ENCODE measurements at regions not wholly inside any gene's neighbourhood (a gene's known extent, or its start where the extent isn't known, plus 50 kb on each side); places are given as distances from the start of the nearest gene placed in this dataset.
"Not testable (repeated sequence)": the region's sequence is repeated elsewhere in the genome, so short reads cannot be mapped to it uniquely, and the experiment has no call there.

DNA sequence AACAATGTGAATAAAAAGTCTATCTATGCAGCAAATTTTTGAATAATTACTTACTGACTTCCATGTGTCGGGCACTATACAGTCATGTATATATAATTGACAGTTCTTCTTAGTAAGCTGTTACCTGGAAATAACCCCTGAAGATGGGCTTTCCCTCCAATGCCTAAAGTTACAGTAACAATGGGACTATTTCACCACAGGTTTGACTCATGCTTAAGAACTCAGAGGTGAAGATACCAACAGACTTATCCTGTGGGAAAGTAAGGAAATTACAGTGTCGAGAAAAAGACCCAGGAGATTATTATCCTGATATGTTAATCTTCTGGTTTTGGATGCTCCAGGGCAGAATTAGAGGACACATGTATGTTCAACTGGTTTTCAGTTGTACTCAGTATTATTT, 601.5 kb upstream of the SOX9 start:
- DNase-seq: no peak

DNA sequence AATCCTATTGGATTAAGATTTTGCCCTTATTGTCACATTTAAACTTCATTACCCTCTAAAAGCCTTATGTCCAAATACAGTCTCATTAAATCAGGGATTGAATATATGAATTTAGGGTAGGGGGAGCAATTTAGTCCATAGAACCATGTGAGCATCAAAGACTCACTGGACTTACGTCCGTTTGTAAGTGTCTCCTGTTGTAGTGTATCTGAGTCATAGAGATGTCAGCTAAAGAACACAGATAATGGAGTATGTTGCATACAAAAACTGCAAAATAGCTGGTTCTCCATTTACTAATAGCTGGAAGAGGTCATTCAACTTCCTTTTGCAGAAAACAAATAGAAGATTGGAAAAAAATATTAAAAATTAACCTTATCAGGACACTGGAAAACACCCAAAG, 599.1 kb upstream of the SOX9 start:
- no peak for DNase-seq

DNA sequence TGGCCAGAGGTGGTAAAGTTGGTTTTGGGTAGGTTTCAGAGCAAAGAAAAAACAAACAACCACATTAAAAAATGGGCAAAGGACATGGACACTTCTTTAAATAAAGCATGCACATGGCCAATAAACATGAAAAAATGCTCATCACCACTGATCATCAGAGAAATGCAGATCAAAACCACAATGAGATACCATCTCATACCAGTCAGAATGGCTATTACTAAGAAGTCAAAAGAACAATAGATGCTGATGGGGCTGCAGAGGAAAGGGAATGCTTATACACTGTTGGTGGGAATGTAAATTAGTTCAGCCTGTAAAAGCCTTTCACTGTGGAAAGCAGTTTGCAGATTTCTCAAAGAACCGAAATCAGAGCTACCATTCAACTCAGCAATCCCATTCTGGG, 598.4 kb upstream of the SOX9 start:
- no peak for DNase-seq

DNA sequence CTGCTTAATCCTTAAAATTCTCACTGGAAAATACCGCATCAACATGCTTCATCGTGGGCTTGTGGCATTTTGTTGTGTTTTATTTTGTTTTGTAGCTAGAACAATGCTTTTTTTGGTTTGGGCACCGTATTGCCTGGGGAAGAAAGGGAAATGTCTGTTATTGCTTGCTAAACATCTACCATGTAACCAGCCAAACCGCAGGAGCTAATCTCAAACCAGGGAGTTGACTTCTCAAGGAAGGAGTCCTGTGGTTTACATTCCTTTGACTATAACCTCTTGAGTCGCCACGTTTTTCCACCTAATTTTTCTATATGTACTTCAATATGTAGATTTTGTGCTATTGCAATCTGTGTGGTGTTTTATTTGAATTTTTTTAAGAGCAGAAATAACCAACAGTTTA, 593.5 kb upstream of the SOX9 start:
- DNase-seq: no peak

DNA sequence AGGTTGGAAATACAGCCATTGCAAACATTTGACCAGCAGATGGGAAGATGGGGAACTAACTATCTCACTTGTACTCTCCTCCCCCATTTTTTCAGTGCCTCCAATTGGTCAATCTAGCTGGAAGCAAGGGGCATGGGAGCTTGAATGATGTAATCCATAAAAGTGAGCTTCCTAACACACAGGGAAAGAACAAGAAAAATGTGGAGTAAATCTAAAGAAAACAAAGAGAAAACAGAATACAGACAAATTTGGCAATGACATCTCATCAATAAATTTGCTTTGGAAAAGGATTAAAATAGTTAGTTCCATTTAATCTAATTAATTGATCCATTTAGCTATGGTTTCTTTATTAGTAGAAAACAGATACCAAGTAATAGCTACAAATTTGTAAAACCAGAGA, 592.6 kb upstream of the SOX9 start:
- no peak for DNase-seq

DNA sequence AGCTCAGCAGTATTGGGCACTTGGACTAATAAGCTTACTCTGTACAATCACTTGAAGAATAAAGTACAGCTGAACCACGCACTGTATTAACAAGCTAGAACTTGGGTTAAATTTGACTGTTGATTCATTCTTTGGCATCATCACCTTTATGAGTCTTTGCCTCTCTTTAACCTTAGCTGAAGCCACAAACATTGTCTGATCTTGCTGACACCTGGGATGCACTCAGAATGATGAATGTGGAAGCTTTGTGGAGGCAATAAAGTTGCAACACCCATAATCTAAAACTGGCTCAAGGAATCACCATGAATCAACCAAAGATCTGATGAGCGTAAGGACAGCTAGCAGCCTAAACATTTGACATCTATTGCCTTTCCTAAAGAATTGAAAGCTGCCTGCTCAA, 590.6 kb upstream of the SOX9 start:
- no peak for DNase-seq

DNA sequence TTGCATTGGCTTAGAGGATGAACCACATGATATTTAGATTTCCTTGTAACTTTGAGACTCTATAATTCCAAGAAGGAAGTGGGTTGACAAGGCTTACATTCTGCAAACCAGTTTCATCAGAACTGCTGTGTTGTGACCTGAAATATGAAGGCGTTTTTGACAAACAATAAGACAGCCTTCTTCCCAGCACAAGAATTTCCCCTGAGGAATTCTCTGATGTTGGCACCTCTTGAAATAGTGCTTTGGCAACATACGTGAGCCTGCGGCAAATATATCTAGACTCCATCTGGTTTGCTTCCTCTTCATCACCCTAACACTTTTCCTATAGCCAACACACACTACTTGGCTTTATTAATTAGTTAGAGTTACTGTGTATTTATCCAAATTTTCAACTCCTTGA, 585.5 kb upstream of the SOX9 start:
- no peak for DNase-seq

DNA sequence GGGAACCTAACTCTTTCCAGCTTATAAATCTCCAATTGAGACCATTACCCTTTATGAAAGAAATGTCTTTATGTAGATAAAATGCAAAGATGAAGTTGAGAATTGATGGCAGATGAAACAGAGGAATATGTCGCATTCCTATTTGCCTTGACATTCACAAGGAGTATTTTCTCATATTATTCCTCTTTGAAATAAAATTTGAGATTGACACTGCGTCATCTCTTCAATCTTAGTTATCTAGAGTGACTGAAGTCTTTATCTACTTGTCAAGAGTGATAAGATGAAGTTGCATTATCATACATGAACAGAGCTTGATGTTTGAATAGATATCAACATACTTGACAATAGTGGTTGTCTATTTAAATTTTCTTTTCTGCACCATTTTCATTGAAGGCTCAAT, 574.4 kb upstream of the SOX9 start:
- no peak for DNase-seq

DNA sequence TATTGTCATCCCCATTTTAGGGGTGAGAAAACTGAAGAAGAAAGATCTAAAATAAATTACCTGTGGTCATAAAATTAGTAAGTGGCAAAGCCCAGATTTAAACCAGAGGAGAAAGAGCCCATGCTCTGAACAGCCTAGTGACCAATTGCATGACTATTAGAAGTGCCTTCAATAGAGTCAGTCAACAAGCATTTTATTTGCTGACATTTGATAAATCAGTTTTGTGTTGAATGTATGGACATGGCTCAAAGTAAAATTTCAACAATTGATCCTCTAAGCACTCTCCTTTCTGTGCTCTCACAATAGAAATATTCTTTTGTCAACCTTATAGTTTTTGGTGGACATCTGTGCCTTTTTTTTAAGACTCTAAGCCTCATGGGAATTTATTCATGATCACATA, 572.9 kb upstream of the SOX9 start:
- DNase-seq: no peak

DNA sequence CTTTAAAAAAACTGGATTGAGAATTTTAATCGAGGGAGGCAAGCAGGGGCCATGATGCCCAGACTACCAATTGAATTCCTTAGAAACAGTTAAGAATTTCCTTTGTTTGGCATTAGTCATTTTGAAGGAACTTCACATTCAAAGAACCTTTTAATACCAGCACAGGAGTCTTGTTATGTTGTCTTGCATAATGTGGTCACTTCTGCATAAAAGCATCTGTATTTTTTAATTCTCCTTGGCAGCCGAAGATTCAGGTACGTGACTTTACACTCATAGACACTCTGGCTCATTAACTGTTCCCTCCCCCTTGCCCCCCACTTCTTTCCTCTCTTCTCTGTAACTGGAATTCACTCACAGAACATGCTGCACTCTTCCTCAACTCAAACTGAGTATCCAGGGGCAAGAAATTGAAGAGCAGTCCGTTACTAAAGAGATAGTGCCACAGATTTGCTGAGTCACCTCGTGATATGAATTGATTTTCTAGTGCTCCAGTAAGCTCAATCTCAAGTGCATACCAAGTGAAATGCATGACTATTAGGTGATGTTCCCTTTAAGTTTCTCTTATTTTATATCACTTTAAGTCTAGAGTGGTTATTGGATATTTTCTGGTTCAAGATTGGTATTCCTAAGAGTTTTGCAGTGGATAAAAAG, 572.2 kb upstream of the SOX9 start:
- no peak for DNase-seq

DNA sequence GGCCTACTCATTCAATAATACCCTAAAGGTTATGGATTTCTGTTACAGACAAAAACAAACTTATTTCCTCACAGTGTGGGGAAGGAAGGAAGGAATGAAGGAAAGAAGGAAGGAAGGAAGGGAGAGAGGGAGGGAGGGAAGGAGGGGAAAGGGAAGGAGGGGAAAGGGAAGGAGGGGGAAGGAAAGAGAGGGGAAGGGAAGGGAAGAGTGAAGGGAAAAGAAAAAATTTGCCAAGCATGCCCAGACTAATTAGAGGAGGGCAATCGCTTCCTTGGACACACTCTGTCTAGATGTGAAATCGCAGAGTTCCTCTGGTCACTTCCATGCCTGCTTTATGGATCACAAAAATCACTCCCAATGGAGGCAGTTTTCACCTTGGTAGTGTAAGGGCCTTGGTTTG, 570.1 kb upstream of the SOX9 start:
- no peak for DNase-seq

DNA sequence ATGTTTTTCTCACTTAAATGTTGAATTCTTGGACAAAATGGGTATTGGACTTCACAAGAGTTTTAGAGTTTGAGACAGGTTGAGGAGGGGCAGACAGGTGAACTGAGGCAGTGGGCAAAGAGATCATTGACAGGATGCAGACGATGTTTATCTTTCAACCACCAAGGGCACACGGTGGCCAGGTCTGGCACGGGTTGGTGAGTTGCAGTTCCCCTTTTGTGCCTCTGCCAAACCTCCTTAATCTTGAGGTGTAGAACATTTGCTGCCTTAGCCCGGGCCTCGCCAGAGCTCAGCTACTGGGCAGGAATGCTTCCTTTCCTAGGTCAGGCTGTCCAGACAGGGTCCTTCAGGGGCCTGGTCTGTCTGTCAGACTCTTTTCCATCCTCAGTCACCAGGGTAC, 567.4 kb upstream of the SOX9 start:
- DNase-seq: no peak

DNA sequence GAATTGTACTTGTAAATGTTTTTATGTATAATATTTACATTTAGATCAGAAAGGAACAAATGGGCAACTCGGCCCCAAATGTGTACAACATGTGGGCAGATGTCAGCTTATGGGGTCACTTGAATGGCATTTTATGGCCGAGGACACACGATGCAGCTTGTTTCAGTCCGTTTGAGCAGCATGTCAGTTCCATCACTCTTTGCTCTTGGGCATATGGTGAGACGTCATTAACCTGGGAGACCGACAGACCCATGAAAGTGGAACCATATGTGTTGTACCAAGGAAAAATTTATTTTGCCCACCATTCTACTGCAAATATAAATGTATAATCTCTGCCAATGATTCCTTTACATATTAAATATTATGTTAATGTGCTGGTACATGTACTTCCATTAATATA, 561.9 kb upstream of the SOX9 start:
- no peak for DNase-seq

DNA sequence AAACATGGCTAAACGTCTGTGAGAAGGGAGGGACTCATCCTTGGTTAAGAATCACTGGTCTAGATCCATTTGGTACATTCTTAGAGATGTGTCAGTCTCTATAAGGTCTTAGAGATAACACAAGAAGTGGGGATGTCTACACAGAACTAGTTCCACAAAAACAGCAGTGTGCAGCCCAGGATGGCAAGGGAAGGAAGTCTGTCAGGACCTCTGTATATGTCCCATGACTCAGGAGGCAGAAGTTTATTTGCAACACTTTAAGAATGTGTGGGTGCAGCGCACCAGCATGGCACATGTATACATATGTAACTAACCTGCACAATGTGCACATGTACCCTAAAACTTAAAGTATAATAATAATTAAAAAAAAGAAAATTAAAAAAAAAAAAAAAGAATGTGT, 548.5 kb upstream of the SOX9 start:
- no peak for DNase-seq

DNA sequence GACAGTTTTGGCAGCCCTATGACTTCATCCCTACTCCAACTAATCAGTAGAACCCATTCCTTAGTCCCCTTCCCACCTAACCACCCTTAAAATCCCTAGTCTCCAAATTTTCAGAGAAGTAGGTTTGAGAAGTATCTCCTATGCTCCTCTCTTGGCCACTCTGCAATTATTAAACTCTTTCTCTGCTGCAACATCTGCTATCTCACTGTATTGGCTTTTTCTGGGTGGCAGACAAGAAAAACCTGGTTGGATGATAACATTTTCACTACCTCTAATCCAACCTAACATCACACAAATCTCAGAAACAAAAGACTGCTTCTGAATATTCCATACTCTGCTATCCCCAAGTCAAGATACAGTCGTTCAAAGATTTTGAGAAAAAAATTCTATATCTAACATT, 542.4 kb upstream of the SOX9 start:
- DNase-seq: no peak

DNA sequence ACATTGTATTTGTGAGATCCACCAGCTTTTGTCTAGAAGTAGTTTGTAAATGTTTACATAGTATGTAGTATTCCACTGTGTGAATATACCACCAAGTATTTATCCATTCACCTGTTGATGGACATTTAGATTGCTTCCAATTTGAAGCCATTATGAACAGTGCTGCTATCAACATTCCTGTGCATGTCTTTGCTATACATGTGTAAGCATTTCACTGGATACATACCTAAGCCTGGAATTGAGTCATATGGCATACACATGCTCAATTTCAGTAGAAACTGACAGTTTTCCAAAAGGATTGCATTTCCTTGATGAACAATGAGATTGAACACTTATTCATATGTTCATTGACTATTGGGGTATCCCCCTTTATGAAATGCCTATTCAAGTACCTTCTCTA, 540.6 kb upstream of the SOX9 start:
- no peak for DNase-seq

DNA sequence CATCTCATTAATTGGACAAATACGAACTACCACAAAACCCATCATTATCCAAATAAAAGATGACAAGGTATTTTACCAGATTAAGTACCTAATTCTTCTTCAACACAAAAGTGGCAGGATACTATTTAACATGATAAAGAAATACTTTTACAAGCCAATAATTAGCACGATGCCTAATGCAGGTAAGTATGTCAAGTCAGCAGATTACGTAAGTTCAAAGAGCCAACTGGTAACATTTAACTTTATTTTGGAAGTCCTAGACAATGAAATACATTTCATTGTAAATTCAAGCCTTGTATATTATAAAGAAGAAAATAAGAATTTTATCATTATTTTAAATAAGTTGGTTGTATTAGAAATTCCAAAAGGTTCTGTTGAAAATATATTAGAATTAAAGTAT, 535.3 kb upstream of the SOX9 start:
- no peak for DNase-seq

DNA sequence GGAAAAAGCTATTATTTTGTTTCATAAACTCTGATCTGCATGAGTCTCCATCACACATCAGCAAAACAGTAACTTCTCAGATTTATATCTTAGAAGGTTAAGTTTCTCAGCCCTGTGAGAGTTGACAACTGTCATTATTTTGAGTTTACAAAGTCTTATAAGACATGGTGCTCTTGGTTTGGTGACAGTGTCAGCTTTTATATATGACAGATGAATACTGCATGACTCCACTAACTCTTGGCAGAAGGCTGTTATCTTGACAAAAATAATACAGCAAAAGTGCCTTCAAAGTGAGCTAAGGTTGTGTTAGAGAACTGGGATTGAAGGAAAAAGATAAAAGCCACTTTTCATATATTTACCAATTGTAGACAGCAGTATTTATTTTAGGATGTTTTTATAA, 528.4 kb upstream of the SOX9 start:
- no peak for DNase-seq

DNA sequence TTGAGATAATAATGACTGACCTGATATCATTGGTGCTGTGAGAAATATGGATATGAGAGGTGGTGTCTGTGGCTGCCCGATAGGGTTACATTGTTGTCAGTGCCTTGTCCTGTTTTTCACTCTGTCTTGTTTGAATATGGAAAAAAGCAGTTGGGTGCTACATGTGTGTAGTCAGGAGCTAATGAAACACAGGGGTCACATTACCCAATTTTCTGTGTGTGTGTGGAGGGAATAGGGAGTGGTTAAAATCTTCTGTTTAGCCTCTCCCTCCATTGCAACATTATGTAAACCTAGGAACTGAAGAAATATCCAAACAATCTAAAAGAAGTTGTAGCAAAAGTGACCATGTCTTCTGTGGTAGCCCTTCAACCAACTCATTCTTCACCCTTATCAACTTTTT, 527.7 kb upstream of the SOX9 start:
- no peak for DNase-seq

DNA sequence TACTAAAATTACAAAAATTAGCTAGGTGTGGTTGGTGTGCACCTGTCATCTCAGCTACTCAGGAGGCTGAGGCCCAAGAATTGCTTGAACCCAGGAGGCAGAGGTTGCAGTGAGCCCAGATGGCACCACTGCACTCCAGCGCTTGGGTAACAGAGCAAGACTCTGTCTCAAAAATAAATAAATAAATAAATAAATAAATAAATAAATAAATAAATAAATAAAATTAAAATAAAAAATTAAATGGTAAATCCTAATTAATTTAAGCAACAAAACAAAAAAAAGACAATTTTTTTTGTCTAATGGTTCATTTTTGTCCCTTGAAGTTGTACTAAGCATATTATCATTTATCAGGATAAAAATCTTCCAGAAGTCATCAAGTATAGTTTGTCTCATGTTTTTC, 521.2 kb upstream of the SOX9 start:
- not testable (repeated sequence) for DNase-seq

DNA sequence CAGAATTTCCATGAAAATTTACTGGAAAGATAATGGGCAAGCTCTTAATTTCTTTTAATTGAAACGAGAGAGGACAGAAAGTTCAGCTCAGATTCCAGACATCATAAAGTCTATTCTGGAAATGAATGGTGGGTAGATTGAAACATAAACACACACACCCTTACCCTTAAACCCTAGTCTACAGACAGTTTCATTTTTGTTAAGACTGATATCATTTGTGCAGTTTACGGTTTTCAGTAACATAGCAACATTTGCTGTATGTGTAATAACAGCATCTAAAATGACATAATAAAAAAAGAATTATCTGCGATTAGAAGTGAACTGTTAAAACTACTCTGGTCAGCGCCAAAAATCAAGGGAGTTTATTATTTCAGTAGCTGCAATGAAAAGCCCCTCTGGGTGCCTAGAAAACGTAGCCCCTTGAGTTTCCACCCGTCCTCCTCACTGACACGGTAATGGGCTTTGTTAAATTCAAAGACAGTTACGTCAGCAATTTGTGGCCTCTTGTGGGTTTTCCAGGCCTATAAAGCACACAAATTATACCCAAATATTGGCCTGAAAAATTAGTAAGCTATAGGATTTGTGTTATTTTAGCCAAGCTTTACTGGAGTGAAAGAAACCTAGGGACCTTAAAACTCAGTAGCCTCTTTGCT, 520.6 kb upstream of the SOX9 start:
- no peak for DNase-seq

DNA sequence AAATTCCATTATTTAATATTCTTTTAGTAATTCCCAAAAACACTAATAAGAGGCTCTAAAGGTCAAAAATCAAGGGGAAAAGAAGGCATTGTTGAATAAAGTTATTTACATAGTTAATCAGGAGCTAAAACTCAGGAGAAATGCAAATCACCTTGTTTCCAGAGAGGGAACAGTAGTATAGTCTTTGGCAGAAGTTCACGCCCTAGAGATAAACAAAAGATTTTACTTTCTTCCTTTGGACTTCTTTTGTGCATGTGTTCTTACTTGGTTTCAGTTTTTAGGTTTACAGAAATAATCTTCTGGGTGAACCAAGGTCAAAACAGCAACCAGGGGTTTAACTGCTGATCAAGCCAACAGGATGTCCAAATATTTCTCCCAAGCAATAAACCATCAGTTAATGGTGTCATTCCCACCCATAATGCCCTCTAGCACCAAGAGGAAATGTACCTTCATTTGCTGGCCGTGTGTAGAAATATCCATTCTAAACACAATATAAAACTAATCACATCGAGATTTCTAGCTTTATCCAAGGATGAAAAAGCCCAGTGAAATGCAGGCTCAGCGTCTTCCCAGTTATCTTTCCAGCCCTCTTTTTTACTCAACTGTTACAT, 518.8 kb upstream of the SOX9 start:
- DNase-seq: no peak

DNA sequence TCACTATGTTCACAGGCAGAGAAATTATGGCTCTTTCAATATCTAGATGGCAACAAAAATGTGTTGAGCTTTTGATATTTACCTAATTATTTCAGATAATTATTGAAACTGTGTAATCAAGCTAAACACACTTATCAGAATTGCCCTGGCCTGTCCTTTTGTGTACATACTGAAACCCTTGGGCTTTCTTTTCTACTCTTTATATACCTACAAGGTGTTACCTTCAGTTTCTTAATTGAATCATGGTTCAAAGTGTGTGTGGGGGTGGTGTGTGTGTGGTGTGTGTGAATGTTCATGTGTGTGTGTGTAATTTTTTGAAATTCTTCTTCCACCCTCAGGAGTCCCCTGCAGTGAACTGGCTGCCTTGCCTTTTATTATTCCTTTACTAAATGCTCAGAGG, 506.8 kb upstream of the SOX9 start:
- DNase-seq: no peak

DNA sequence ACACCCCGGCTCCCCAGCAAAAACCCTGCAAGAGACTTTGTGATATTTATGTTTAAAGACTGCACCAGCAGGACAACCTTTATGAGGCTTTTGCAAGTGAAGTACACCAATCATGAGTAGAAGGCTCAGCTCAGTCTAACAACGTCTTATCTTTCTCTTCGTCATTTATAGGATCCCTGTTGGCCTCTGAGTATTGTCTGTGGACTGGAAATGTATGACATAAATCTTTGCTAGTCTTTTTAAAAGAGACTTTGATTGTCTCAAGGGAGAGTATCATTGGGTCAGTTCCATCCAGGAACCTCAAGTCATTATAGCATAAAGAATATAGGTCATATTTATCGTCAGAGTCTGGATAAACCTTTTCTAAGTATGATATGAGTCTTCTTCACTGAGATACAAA, 505.0 kb upstream of the SOX9 start:
- DNase-seq: no peak

DNA sequence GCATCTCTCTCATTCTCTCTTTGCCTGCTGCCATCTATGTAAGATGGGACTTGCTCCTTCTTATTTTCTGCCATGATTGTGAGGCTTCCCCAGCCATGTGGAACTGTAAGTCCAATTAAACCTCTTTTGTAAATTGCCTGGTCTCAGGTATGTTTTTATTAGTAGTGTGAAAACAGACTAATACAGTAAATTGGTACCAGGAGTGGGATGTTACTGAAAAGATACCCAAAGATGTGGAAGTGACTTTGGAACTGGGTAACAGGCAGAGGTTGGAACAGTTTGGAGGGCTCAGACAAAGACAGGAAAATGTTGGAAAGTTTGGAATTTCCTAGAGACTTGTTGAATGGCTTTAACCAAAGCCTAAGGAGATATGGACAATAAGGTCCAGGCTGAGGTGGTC, 503.1 kb upstream of the SOX9 start:
- DNase-seq: not testable (repeated sequence)
